Left forelimb (tissue), 1 donor: ENCODE measurements at regions not wholly inside any gene's neighbourhood (a gene's known extent, or its start where the extent isn't known, plus 50 kb on each side); places are given as distances from the start of the nearest gene placed in this dataset.
"Not testable (repeated sequence)": the region's sequence is repeated elsewhere in the genome, so short reads cannot be mapped to it uniquely, and the experiment has no call there.

Experiments
- DNase-seq: peaks from one replicate; pipeline ENCODE4 v3.0.0-alpha.2; 2018; ENCODE audit warnings: low spot score

- not testable (repeated sequence) for DNase-seq
These were observed 174.4 kb downstream of the TRIM43 start for GRCh38 chr2:95765925-95766910.

DNA sequence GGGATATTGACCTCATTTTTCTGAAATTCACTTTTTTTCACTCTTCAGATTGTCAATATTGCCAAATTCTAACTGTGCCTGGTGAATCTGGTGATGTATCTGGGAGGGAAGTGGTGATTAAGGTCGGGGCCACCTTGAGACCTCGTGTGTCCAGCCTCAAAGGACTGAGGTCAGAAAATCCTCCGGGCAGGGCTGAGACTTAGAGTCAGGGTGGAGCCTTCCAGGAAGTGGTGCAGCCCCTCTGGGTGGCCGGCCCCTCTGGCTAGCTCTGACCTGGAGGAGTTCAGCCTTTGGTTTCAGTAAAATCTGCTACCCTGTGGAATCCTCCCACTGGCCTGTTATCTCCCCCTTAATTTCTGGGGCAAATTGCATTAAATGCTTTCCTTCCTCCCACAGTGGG, 175.7 kb downstream of the TRIM43 start:
- DNase-seq = not testable (repeated sequence)

GRCh38 chr2:95767950-95768349, 176.1 kb downstream of the TRIM43 start:
- not testable (repeated sequence) for DNase-seq

- DNase-seq = not testable (repeated sequence)
These were observed 177.5 kb downstream of the TRIM43 start for GRCh38 chr2:95769256-95769655.

DNA sequence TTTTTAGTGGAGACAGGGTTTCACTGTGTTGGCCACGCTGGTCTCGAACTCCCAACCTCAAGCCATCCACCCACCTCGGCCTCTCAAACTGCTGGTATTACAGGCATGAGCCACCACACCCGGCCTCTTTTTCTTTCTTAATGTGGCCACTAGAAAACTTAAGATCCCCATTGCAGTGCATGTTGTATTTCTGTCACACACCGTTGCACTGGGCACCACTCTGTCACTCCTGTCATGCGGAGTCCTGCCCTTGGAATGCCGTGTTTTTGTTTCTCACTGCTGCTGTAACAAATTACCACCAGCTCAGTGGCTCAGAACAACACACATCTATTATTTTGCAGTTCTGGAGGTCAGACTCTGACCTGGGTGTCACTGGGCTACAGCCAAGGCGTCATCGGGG, 178.9 kb downstream of the TRIM43 start:
- DNase-seq = not testable (repeated sequence)

DNA sequence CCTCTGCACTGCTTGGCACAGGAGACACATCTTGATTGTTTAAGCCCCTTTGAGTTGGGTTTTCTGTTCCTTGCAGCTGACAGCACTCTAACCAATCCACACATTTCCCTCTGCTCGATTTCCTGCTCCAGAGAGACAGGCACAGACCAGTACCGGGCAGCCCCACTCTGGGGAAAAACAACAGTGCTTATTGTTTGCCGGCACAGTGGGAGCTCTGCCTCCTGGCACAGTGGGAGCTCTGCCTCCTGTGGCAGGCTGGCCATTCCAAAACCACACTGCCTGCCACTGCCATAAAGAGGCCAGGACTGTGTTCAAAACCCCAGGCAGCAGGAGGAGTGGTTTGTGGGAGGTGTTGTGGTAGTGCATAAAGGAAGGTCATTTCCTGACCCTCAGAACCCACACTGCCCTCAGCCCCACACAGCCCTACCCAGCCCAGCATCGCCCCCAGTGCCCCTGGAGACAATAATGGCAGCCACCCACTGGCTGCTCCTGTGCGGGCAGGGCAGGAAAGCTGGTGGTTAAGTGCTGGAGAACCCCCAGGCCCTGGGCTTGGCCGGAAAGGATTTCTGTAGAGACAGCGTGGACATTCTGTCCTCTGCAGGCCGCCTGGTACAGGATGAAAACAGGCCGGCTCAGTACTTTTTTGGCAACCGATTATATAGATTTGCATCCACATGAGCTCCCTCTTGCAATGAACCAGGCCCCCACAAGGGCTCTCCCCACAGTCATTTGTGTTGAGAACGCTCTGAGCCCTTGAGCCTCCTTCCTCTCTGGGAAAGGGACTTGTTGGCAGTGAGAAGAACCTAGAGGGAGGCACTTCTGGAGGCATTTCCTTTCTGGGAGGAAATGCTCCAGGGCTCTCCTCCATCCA, 182.8 kb downstream of the TRIM43 start:
- DNase-seq = not testable (repeated sequence)

GRCh38 chr2:95775193-95775531, 183.4 kb downstream of the TRIM43 start:
- DNase-seq = not testable (repeated sequence)
